Duodenal mucosa (tissue), 2 donors: ENCODE measurements at regions not wholly inside any gene's neighbourhood (a gene's known extent, or its start where the extent isn't known, plus 50 kb on each side); places are given as distances from the start of the nearest gene placed in this dataset.

Source experiments
- H3K27ac ChIP-seq: one replicate; pipeline ENCODE4 v1.7.0; 2013; ENCODE audit warnings: low read depth, low read length
- H3K27me3 ChIP-seq, 2 donors: one replicate each; pipeline ENCODE4 v1.7.0; 2013; ENCODE audit warnings: low read length in 2 of 2, control low read depth in 1 of 2; ENCODE audit not compliant: insufficient read depth in 2 of 2, control insufficient read depth in 1 of 2
- H3K36me3 ChIP-seq, 2 donors: one replicate each; pipeline ENCODE4 v1.7.0; 2013; ENCODE audit warnings: low read length in 2 of 2, control low read depth in 1 of 2; ENCODE audit not compliant: insufficient read depth in 2 of 2, control insufficient read depth in 1 of 2
- H3K4me1 ChIP-seq, 2 donors: one replicate each; pipeline ENCODE4 v1.7.0; 2013; ENCODE audit warnings: low read length in 2 of 2, control low read depth in 1 of 2; ENCODE audit not compliant: insufficient read depth in 2 of 2, control insufficient read depth in 1 of 2
- H3K4me3 ChIP-seq, 2 donors: one replicate each; pipeline ENCODE4 v1.7.0; 2013; ENCODE audit warnings: low read length in 2 of 2, low read depth in 1 of 2
- H3K9ac ChIP-seq, 2 donors: one replicate each; pipeline ENCODE4 v1.7.0; 2013; ENCODE audit warnings: low read length in 2 of 2, low read depth in 1 of 2
- H3K9me3 ChIP-seq, 2 donors: one replicate each; pipeline ENCODE4 v1.7.0; 2013; ENCODE audit warnings: low read length in 2 of 2, control low read depth in 1 of 2; ENCODE audit not compliant: control insufficient read depth in 1 of 2

- H3K27ac ChIP-seq, result no peak overlapping the region
- H3K36me3 ChIP-seq, result no peaks in the 10 kb centered on the region
- H3K27me3 ChIP-seq, result no peaks in the 10 kb centered on the region
- H3K4me3 ChIP-seq, result no peak overlapping the region
- no peaks in the 10 kb centered on the region for H3K4me1 ChIP-seq
- no peak overlapping the region for H3K9ac ChIP-seq
- no peaks in the 10 kb centered on the region for H3K9me3 ChIP-seq
Observed at GRCh38 chr6:54440549-54440948, 132.3 kb downstream of the TINAG start.

- no peaks in the 10 kb centered on the region for H3K36me3 ChIP-seq
- no peaks in the 10 kb centered on the region for H3K4me1 ChIP-seq
- H3K9me3 ChIP-seq, result no peaks in the 10 kb centered on the region
- H3K4me3 ChIP-seq, result no peak overlapping the region
- no peaks in the 10 kb centered on the region for H3K27me3 ChIP-seq
- H3K27ac ChIP-seq, result no peak overlapping the region
- no peak overlapping the region for H3K9ac ChIP-seq
Observed at GRCh38 chr6:54441020-54441419, 132.8 kb downstream of the TINAG start.

- Histone ChIP-seq H3K36me3 (no peaks in the 10 kb centered on the region), H3K27me3 (no peaks in the 10 kb centered on the region)
Observed at GRCh38 chr6:54441687-54442248, 133.5 kb downstream of the TINAG start.

GRCh38 chr6:54445207-54445606 lies 137.0 kb downstream of the TINAG start:
- Histone ChIP-seq H3K4me3 (no peak overlapping the region), H3K9me3 (no peaks in the 10 kb centered on the region), H3K27me3 (no peaks in the 10 kb centered on the region), H3K36me3 (no peaks in the 10 kb centered on the region), H3K4me1 (no peaks in the 10 kb centered on the region), H3K27ac (no peak overlapping the region), H3K9ac (no peak overlapping the region)

More at GRCh38 chr6:54441687-54442248, 133.5 kb downstream of the TINAG start:
- H3K27ac ChIP-seq, result no peak overlapping the region
- no peaks in the 10 kb centered on the region for H3K4me1 ChIP-seq
- H3K4me3 ChIP-seq, result no peak overlapping the region
- H3K9me3 ChIP-seq, result no peaks in the 10 kb centered on the region
- no peak overlapping the region for H3K9ac ChIP-seq

GRCh38 chr6:54448617-54449016 lies 140.4 kb downstream of the TINAG start:
- H3K27me3 ChIP-seq, result no peaks in the 10 kb centered on the region
- no peak overlapping the region for H3K27ac ChIP-seq

GRCh38 chr6:54451516-54451915 lies 143.3 kb downstream of the TINAG start:
- no peaks in the 10 kb centered on the region for H3K9me3 ChIP-seq
- no peaks in the 10 kb centered on the region for H3K4me1 ChIP-seq
- H3K36me3 ChIP-seq, result no peaks in the 10 kb centered on the region
- no peak overlapping the region for H3K9ac ChIP-seq
- no peak overlapping the region for H3K27ac ChIP-seq
- H3K4me3 ChIP-seq, result no peak overlapping the region
- no peaks in the 10 kb centered on the region for H3K27me3 ChIP-seq

More at GRCh38 chr6:54448617-54449016, 140.4 kb downstream of the TINAG start:
- H3K9me3 ChIP-seq, result no peaks in the 10 kb centered on the region
- H3K36me3 ChIP-seq, result no peaks in the 10 kb centered on the region
- no peak overlapping the region for H3K4me3 ChIP-seq
- H3K4me1 ChIP-seq, result no peaks in the 10 kb centered on the region
- no peak overlapping the region for H3K9ac ChIP-seq

- Histone ChIP-seq H3K4me3 (no peak overlapping the region), H3K27ac (no peak overlapping the region), H3K4me1 (no peaks in the 10 kb centered on the region), H3K36me3 (no peaks in the 10 kb centered on the region), H3K27me3 (no peaks in the 10 kb centered on the region), H3K9ac (no peak overlapping the region), H3K9me3 (no peaks in the 10 kb centered on the region)
Observed at GRCh38 chr6:54463354-54464024, 155.2 kb downstream of the TINAG start.

- no peak overlapping the region for H3K9ac ChIP-seq
- no peaks in the 10 kb centered on the region for H3K36me3 ChIP-seq
- H3K4me3 ChIP-seq, result no peak overlapping the region
- no peaks in the 10 kb centered on the region for H3K4me1 ChIP-seq
- no peaks in the 10 kb centered on the region for H3K9me3 ChIP-seq
- no peak overlapping the region for H3K27ac ChIP-seq
- H3K27me3 ChIP-seq, result no peaks in the 10 kb centered on the region
Observed at GRCh38 chr6:54465649-54466300, 157.5 kb downstream of the TINAG start.

GRCh38 chr6:54467384-54467783 lies 159.1 kb downstream of the TINAG start:
- Histone ChIP-seq H3K4me1 (no peaks in the 10 kb centered on the region), H3K4me3 (no peak overlapping the region), H3K27ac (no peak overlapping the region), H3K9me3 (no peaks in the 10 kb centered on the region), H3K36me3 (no peaks in the 10 kb centered on the region), H3K9ac (no peak overlapping the region), H3K27me3 (no peaks in the 10 kb centered on the region)

GRCh38 chr6:54473328-54473727 lies 165.1 kb downstream of the TINAG start:
- Histone ChIP-seq H3K9ac (no peak overlapping the region), H3K4me1 (no peaks in the 10 kb centered on the region), H3K36me3 (no peaks in the 10 kb centered on the region), H3K9me3 (no peaks in the 10 kb centered on the region), H3K27ac (no peak overlapping the region), H3K27me3 (no peaks in the 10 kb centered on the region), H3K4me3 (no peak overlapping the region)
